MV-4-11 (cell line): ENCODE measurements at regions not wholly inside any gene's neighbourhood (a gene's known extent, or its start where the extent isn't known, plus 50 kb on each side); places are given as distances from the start of the nearest gene placed in this dataset.

Source experiments
- DNase-seq: peaks from one replicate; lab custom pipeline; 2025; lab: John Stamatoyannopoulos, UW

- no peak for DNase-seq
Observed at GRCh38 chr15:93553167-93553935, 464.3 kb upstream of the RGMA start.

DNA sequence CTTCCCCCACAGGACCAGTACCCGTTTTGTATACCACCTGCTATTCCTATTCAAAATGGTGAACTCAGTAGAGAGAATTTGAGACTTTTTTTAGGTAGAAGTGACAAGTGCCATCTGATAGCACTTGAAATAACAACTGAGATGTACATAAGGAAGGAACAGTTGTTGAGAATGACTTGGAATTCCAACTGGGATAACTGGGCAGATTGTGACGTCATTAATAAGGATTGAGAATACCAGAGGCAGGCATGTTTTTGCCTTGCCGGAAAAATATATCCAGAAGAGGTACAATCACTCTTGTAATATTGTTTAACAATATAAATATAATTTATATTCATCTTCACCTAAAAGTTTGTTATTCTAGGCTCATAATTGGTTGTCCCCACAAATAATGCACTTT, 454.1 kb upstream of the RGMA start:
- DNase-seq: no peak

DNA sequence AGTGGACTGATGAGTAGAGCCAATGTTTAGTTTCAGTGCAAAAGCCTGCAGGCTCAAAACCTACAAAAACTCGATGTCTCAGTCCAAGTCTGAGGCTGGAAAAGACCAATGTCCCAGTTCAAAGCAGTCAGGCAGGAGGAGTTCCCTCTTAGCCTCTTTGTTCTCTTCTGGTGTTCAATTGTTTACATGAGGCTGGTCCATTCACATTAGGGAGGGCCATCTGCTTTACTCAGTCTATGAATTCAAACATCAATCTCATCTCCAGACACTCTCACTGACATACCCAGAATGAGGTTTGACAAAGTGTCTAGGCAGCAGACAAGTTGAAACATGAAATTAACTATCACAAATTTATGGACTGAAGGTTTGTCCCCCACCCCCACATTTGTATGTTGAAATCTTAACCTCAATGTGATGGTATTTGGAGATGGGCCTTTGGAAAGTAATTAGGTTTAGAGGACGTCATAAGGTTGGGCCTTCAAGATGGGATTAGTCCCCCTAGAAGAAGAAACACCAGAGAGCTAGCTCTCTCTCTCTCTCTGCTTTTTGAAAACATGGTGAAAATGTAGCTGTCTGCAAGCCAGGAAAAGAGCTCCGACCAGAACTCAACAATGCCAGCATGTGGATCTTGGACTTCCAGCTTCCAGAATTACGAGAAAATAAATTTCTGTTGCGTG, 438.5 kb upstream of the RGMA start:
- DNase-seq: no peak

GRCh38 chr15:93524432-93524831, 435.4 kb upstream of the RGMA start:
- DNase-seq: no peak

DNA sequence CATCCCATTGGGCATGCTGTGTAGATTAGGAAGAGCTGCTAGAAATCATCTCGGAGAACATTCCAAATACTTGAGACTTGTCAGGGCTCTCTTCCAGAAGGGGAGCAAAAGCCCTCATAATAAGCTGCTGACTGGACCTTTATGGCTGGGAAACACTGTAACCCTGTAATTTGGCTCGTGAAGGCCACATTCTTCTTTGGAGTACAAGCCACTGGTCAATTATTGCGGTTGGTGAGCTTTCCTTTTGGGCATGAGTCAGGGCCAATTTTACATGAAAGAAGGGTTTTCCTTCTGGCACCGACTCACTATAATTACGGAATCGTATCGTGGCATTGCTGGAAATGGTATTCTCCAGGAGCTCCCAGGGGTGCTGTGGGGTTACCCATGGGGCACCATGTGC, 434.5 kb upstream of the RGMA start:
- DNase-seq: no peak

- no peak for DNase-seq
Observed at GRCh38 chr15:93520206-93520605, 431.2 kb upstream of the RGMA start.

- DNase-seq: no peak
Observed at GRCh38 chr15:93519599-93519998, 430.6 kb upstream of the RGMA start.

GRCh38 chr15:93517176-93517575, 428.2 kb upstream of the RGMA start:
- no peak for DNase-seq

DNA sequence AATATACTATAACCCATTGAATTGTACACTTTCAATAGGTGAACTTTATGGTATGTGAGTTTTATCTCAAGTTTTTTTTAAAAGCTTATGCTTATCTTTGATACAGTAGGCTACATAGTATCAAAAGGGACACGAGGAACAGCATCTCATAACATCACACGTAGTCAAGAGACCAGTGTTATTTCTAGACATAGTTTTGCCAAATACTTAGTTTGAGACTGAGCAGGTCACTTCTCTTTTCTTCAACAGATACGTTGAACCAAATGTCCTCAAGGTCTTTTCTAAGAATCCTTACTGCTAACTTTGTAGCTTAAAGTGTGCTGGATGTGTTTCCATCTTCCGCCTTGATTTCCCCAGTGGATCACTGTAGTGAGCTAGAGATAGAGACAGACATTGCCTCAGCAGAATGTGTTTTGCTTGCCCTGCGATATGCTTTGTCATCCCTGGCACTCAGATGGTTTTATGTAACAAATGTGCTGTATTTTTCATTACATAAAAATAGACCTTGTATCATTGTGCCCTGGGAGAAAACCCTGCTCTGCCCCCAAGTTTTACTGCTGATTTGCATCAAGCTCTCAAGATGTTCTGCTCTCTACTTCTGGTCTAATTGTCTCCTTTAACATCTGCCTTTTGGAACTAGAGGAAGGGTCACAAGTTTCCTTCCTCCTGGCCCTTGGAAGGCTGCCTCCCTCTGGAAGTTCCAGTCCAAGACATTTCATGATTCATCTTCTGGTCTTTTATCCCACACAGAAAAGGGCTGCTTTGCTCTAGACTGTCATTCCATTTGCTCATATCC, 426.4 kb upstream of the RGMA start:
- no peak for DNase-seq

DNA sequence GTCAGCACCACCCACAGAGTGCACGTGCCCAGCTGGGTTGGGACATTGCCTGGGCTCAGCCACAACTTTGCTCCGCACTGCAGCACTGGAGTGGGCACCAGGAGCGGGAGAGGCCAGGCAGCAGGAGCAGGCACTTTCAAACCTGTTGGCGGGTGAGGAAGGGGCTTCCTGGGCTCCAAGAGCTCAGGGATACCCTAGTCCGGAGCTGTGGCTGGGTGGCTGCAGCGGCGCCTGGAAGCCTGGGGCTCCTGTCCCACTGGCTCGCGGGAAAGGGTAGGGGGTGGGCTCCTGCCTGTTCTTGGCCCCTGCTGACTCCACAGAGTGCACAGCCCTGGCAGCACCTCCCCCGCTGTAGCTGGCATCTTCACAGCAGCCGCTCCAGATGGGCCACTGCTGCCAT, 417.6 kb upstream of the RGMA start:
- no peak for DNase-seq

DNA sequence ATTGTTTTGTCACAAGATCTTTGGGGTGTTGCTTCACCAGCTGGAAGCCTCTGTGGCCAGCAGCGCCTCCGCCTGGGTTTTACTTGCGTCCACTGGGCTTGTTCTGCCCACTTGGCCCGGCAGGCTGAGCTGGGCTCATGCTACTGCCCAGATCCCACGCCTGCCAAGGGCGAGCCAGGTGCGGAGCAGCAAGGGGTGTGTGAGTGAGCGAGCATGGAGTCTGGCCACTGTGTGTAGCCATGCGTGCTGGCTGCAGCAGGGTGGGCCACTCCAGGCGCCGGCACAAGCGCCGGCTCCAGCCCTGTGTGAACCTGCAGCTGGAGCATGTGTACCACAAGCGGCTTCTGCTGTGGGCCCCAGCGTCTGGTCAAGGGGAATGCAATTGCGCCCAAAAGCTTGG, 416.5 kb upstream of the RGMA start:
- no peak for DNase-seq

DNA sequence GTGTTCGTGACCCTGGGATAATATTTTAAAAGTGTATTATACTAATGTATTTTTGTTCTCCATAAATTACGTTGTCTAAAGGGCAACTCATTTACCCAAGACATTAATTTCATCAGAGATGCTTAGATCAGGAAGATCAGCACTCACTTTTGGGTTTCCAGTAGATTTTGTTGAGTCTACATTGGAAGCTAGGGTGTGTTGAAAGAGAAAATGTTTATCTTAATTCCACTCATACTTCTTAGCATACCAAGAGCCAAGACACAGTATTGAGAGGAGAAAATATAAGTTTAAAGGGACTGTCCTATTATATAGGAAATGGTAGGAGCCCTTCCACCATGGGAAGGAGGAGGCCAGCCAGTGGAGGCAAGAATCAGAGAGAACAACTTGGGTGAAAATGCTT, 412.9 kb upstream of the RGMA start:
- DNase-seq: no peak

DNA sequence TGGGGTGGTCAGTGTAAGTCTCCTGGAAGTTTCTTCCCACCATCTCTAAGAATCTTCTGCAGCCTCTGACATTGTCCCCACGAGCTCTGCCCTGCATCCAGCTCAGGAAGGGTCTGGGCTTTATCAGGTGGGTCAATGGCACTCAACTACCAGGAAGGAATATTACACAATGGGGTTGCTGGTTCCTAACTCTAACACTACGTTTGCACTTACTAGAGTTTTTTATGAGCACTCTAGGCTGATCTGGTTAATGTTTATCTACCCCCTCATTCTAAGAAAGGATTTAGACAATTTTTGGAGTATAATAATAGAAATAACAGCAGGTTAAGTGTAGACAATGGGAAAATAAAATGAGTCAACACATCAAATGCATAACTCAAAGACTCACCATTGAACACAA, 411.1 kb upstream of the RGMA start:
- DNase-seq: no peak

- DNase-seq: no peak
Observed at GRCh38 chr15:93497291-93497690, 408.3 kb upstream of the RGMA start.

- DNase-seq: no peak
Observed at GRCh38 chr15:93496888-93497287, 407.9 kb upstream of the RGMA start.

- no peak for DNase-seq
Observed at GRCh38 chr15:93495799-93496637, 407.0 kb upstream of the RGMA start.

DNA sequence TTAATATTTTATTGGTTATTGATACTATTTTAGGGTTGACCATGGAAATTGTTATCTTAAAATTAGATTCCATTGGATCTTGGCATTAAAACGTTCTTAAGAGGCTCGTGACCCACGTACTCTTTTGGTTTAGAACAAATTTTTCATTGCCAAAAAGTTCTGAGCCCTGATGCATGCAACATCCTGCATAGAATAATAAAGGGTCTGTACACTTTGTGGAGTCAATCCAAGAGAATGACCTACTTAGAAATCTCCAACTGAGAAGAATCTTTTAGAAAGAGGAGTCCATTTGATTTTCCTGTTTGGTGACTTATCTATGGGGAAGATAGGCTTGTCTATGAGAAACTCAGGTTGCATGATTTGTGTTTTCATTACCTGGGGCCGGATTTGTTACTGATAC, 404.2 kb upstream of the RGMA start:
- DNase-seq: no peak

GRCh38 chr15:93491291-93491690, 402.3 kb upstream of the RGMA start:
- no peak for DNase-seq

GRCh38 chr15:93488296-93488713, 399.3 kb upstream of the RGMA start:
- no peak for DNase-seq

- no peak for DNase-seq
Observed at GRCh38 chr15:93486407-93487117, 397.6 kb upstream of the RGMA start.
